ENCODE measurements at regions not wholly inside any gene's neighbourhood (a gene's known extent, or its start where the extent isn't known, plus 50 kb on each side); places are given as distances from the start of the nearest gene placed in this dataset.

- TF ChIP-seq CTCF (conservative IDR thresholded peaks at IDR 0.05; ENCODE audit: low read depth, low read length) (no peak), CEBPB (IDR thresholded peaks at IDR 0.05; ENCODE audit: low read depth, low read length) (no peak), BHLHE40 (IDR thresholded peaks at IDR 0.05; ENCODE audit: low read depth, low read length) (no peak), POLR2A (IDR thresholded peaks at IDR 0.05; ENCODE audit: low read depth, low read length) (no peak), RFX5 (IDR thresholded peaks at IDR 0.05; ENCODE audit: low read depth, low read length) (no peak), RAD21 (IDR thresholded peaks at IDR 0.05; ENCODE audit: low read length) (no peak), CHD1 (IDR thresholded peaks at IDR 0.05; ENCODE audit: low read depth, low read length) (no peak), MAZ (IDR thresholded peaks at IDR 0.05; ENCODE audit: borderline replicate concordance, low read depth, low read length) (no peak), MXI1 (IDR thresholded peaks at IDR 0.05; ENCODE audit: borderline replicate concordance, low read depth, low read length) (no peak), ELK1 (IDR thresholded peaks at IDR 0.05; ENCODE audit: borderline replicate concordance, low read depth, low read length) (no peak), SMC3 (IDR thresholded peaks at IDR 0.05; ENCODE audit: low read depth, low read length) (no peak), RCOR1 (IDR thresholded peaks at IDR 0.05; ENCODE audit: insufficient replicate concordance, low read length) (no peak), USF2 (IDR thresholded peaks at IDR 0.05; ENCODE audit: low read depth, low read length) (no peak), NFE2L2 (IDR thresholded peaks at IDR 0.05; ENCODE audit: low read depth, low read length) (no peak)
Observed at GRCh38 chr10:108409306-108409705, 1244.8 kb upstream of the SORCS1 start.

Measured in IMR-90 (cell line).